ENCODE measurements at regions not wholly inside any gene's neighbourhood (a gene's known extent, or its start where the extent isn't known, plus 50 kb on each side); places are given as distances from the start of the nearest gene placed in this dataset.

DNA sequence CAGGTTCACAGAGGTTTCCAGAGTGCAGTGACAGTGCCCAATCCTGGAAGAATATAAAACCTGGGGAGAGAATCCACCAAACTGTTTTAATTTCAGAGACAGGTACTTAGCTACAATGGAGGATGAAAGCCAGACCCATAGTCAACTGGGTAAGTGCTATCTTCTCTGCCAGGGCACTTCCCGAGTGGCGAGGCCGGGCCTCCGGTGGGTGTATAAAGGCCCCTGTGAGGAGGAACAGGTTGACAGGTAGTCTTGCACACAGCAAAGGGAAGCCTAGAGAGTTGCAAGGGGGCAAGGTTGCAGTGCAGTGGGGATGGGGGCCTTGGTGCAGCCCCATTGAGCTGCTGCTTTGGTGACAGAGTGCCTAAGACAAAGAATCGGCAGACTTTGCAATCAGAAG lies 130.7 kb downstream of the SLC38A6 start:
- Mint-ChIP-seq H3K27ac (no peak overlapping the region), H3K36me3 (ENCODE audit: insufficient read depth) (peaks cover 7% of the 10 kb centered on the region), H3K4me1 (ENCODE audit: low read depth) (no peaks in the 10 kb centered on the region), H3K9me3 (ENCODE audit: low read depth) (peaks cover 17% of the 10 kb centered on the region), H3K4me3 (ENCODE audit: low read depth) (no peak overlapping the region), H3K27me3 (peaks cover 2% of the 10 kb centered on the region)
- no peak for DNase-seq (ENCODE audit: low spot score, unreplicated experiment)
- TF ChIP-seq, protein P1, sequence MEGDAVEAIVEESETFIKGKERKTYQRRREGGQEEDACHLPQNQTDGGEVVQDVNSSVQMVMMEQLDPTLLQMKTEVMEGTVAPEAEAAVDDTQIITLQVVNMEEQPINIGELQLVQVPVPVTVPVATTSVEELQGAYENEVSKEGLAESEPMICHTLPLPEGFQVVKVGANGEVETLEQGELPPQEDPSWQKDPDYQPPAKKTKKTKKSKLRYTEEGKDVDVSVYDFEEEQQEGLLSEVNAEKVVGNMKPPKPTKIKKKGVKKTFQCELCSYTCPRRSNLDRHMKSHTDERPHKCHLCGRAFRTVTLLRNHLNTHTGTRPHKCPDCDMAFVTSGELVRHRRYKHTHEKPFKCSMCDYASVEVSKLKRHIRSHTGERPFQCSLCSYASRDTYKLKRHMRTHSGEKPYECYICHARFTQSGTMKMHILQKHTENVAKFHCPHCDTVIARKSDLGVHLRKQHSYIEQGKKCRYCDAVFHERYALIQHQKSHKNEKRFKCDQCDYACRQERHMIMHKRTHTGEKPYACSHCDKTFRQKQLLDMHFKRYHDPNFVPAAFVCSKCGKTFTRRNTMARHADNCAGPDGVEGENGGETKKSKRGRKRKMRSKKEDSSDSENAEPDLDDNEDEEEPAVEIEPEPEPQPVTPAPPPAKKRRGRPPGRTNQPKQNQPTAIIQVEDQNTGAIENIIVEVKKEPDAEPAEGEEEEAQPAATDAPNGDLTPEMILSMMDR (IDR thresholded peaks at IDR 0.05; ENCODE audit: unreplicated experiment): no peak

DNA sequence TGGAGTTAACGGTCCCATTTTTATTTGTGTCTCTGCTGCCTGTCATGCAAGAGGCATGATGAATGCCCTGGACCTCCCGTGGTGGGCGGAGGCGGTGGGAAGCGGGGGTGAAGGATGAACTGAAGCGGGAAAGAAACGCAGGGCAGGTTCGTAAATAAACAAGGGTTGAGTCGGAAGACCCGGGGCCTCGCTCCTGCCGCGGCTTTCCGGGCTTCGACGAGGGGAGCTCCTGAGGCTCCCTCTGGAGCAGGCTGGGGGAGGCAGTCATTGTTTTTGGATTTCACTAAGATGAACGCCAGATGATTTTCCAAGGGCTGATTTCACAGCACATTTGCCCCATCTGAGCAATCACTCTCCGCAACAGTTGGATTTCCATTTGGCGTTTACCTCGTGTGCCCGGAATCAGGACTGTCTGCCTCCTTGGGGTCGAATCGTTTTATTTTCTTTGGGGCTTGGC lies 130.2 kb downstream of the SLC38A6 start:
- no peak overlapping the region for H3K4me3 Mint-ChIP-seq (ENCODE audit: low read depth)
- peaks cover 17% of the 10 kb centered on the region for H3K9me3 Mint-ChIP-seq (ENCODE audit: low read depth)
- H3K4me1 Mint-ChIP-seq (ENCODE audit: low read depth): no peaks in the 10 kb centered on the region
- DNase-seq (ENCODE audit: low spot score, unreplicated experiment): no peak
- TF ChIP-seq, protein P1 (IDR thresholded peaks at IDR 0.05; ENCODE audit: unreplicated experiment): no peak
- peaks cover 7% of the 10 kb centered on the region for H3K36me3 Mint-ChIP-seq (ENCODE audit: insufficient read depth)
- H3K27ac Mint-ChIP-seq: no peak overlapping the region
- H3K27me3 Mint-ChIP-seq: peaks cover 2% of the 10 kb centered on the region

DNA sequence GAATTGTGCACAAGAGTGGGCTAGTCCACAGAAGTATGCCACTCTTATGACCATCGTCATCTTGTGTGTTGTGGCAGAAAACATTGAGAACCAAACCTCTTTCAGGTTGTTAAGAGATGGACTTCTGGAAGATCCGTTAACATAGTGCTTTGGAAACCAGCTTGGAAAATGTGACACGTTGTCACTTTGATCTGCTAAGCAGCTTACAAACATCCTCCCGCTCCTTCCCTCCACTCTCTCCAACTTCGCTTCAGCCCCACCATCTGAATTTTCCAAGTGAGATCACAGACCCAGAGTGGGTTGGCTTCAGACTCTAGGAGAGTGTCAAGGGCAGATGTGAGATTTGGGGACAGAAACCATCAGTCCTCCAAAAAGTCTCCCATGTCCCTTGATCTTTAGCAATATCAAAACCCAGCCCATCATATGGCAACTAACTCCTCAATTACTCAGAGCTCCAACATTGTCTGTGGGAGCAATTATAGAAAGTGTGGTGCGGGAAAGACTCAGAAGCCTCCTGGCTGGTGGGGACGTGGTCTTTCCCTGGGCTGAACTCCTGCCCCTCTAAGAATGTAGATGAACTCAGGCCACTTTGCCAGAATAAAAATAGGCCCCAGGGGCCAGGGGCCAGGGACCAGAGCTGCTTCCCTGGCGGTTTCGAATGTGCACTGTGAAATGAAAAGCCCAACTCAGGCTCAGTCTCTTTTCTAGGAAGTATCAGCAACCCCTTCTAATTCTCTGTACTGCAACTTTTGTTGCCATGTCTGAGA lies 129.5 kb downstream of the SLC38A6 start:
- Mint-ChIP-seq H3K27me3 (peaks cover 2% of the 10 kb centered on the region), H3K4me1 (ENCODE audit: low read depth) (no peaks in the 10 kb centered on the region), H3K27ac (no peak overlapping the region), H3K36me3 (ENCODE audit: insufficient read depth) (peaks cover 7% of the 10 kb centered on the region), H3K4me3 (ENCODE audit: low read depth) (no peak overlapping the region), H3K9me3 (ENCODE audit: low read depth) (peaks cover 17% of the 10 kb centered on the region)
- DNase-seq (ENCODE audit: low spot score, unreplicated experiment): no peak
- TF ChIP-seq, protein P1 (IDR thresholded peaks at IDR 0.05; ENCODE audit: unreplicated experiment): no peak

DNA sequence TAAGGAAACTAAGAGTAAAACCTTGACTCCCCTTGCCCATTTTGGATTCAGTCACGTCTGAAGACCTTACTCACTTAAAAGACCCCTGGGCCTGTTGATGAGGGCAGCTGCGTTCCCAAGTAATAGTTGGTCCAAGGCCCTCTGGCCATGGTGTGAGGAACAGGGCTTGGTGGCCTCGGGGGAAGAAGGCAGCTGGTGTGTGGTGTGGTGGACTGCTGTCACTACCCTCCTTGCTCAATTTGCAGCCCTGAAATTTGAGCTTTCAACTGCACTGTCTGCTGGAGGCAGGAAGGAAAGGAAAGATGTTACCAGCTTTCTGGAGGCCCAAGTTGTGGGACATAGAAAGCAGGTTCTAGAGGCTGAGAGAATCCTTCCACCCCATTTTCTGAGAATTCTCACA lies 128.2 kb downstream of the SLC38A6 start:
- H3K4me1 Mint-ChIP-seq (ENCODE audit: low read depth): peaks cover 2% of the 10 kb centered on the region
- peaks cover 2% of the 10 kb centered on the region for H3K27me3 Mint-ChIP-seq
- no peak overlapping the region for H3K27ac Mint-ChIP-seq
- H3K36me3 Mint-ChIP-seq (ENCODE audit: insufficient read depth): peaks cover 2% of the 10 kb centered on the region
- H3K9me3 Mint-ChIP-seq (ENCODE audit: low read depth): peaks cover 7% of the 10 kb centered on the region
- no peak overlapping the region for H3K4me3 Mint-ChIP-seq (ENCODE audit: low read depth)
- TF ChIP-seq, protein P1 (IDR thresholded peaks at IDR 0.05; ENCODE audit: unreplicated experiment): no peak
- DNase-seq (ENCODE audit: low spot score, unreplicated experiment): no peak

DNA sequence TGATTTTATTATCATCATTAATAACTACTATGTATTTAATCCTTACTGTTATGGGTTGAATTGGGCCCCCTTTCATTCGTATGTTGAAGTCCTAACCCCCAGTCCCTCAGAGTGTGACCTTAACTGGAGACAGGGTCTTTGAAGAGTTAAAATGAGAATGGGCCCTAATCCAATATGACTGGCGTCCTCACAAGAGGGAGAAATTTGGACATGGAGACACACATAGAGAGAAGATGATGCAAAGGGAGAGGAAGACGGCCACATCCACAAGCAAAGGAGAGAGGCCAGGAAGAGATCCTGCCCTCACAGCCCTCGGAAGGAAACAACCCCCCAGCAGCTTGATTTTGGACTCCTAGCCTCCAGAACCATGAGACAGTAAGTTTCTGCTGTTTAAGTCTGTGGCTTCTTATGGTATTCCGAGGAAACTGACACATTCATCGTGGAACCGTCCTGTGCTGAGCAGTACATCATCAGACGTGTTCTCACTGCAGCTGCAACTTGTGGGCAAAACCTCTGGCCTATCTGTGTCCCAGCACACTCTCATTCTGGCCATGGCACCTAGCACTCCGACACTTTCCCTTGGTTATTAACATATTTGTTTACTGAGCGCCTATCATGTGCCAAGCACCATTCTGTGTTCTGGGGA lies 127.6 kb downstream of the SLC38A6 start:
- Mint-ChIP-seq H3K4me1 (ENCODE audit: low read depth) (peaks cover 7% of the 10 kb centered on the region), H3K27ac (no peak overlapping the region)

More for the DNA sequence above, 127.6 kb downstream of the SLC38A6 start:
- peaks cover under 1% of the 10 kb centered on the region for H3K9me3 Mint-ChIP-seq (ENCODE audit: low read depth)
- H3K4me3 Mint-ChIP-seq (ENCODE audit: low read depth): no peak overlapping the region
- no peak for DNase-seq (ENCODE audit: low spot score, unreplicated experiment)
- H3K27me3 Mint-ChIP-seq: peaks cover 2% of the 10 kb centered on the region
- TF ChIP-seq, protein P1 (IDR thresholded peaks at IDR 0.05; ENCODE audit: unreplicated experiment): no peak
- peaks cover 2% of the 10 kb centered on the region for H3K36me3 Mint-ChIP-seq (ENCODE audit: insufficient read depth)

Measured in progenitor cell of endocrine pancreas (in vitro differentiated cells).